ENCODE measurements at regions not wholly inside any gene's neighbourhood (a gene's known extent, or its start where the extent isn't known, plus 50 kb on each side); places are given as distances from the start of the nearest gene placed in this dataset.

GRCh38 chr9:108003526-108003925, 514.0 kb upstream of the KLF4 start:
- ChIA-PET CTCF (interaction anchor here (0.5 to 1.3 kb wide), 2 partner anchors 10 to 17 kb away, joined by 3 read pairs; no protein-coding TSS in a partner anchor), POLR2A (no interaction called here)
- Histone ChIP-seq H3K9me3 (ENCODE audit: control insufficient read depth, insufficient read depth, low read depth, low read length) (no peaks in the 10 kb centered on the region), H3K36me3 (ENCODE audit: control insufficient read depth in 2 of 2, insufficient read depth in 1 of 2, low read length in 2 of 2) (no peaks in the 10 kb centered on the region), H3K27ac (ENCODE audit: extremely low read depth, low read depth, low read length) (no peak overlapping the region), H3K4me1 (ENCODE audit: control insufficient read depth, insufficient read depth, low read length) (0 out of 2 replicates have a peak, but pooled peaks cover 4% of the 10 kb centered on the region), H3K4me3 (ENCODE audit: low read depth, low read length) (no peak overlapping the region)
- TF ChIP-seq ZIC2 (tag by site-specific recombination; IDR thresholded peaks at IDR 0.05) (no peak), ZNF510 (tag by site-specific recombination; IDR thresholded peaks at IDR 0.05; ENCODE audit: insufficient replicate concordance) (no peak), ZNF777 (tag by site-specific recombination; IDR thresholded peaks at IDR 0.05; ENCODE audit: borderline replicate concordance) (no peak), RBAK (tag by site-specific recombination; IDR thresholded peaks at IDR 0.05) (no peak), ZNF792 (tag by site-specific recombination; IDR thresholded peaks at IDR 0.05) (no peak), KLF1 (tag by site-specific recombination; IDR thresholded peaks at IDR 0.05) (no peak), ZNF621 (tag by site-specific recombination; IDR thresholded peaks at IDR 0.05) (no peak), ZNF629 (tag by site-specific recombination; IDR thresholded peaks at IDR 0.05) (no peak), ZNF558 (tag by site-specific recombination; IDR thresholded peaks at IDR 0.05) (no peak), ZNF514 (tag by site-specific recombination; IDR thresholded peaks at IDR 0.05) (no peak), ZFP37 (tag by site-specific recombination; IDR thresholded peaks at IDR 0.05) (no peak), ZNF37A (tag by site-specific recombination; IDR thresholded peaks at IDR 0.05) (no peak), ZNF214 (tag by site-specific recombination; IDR thresholded peaks at IDR 0.05; ENCODE audit: borderline replicate concordance) (no peak), IKZF3 (tag by site-specific recombination; IDR thresholded peaks at IDR 0.05) (no peak), BCL11B (tag by site-specific recombination; IDR thresholded peaks at IDR 0.05; ENCODE audit: low read depth) (no peak), ZNF140 (tag by site-specific recombination; IDR thresholded peaks at IDR 0.05) (no peak)
- TF ChIP-seq, protein P1, sequence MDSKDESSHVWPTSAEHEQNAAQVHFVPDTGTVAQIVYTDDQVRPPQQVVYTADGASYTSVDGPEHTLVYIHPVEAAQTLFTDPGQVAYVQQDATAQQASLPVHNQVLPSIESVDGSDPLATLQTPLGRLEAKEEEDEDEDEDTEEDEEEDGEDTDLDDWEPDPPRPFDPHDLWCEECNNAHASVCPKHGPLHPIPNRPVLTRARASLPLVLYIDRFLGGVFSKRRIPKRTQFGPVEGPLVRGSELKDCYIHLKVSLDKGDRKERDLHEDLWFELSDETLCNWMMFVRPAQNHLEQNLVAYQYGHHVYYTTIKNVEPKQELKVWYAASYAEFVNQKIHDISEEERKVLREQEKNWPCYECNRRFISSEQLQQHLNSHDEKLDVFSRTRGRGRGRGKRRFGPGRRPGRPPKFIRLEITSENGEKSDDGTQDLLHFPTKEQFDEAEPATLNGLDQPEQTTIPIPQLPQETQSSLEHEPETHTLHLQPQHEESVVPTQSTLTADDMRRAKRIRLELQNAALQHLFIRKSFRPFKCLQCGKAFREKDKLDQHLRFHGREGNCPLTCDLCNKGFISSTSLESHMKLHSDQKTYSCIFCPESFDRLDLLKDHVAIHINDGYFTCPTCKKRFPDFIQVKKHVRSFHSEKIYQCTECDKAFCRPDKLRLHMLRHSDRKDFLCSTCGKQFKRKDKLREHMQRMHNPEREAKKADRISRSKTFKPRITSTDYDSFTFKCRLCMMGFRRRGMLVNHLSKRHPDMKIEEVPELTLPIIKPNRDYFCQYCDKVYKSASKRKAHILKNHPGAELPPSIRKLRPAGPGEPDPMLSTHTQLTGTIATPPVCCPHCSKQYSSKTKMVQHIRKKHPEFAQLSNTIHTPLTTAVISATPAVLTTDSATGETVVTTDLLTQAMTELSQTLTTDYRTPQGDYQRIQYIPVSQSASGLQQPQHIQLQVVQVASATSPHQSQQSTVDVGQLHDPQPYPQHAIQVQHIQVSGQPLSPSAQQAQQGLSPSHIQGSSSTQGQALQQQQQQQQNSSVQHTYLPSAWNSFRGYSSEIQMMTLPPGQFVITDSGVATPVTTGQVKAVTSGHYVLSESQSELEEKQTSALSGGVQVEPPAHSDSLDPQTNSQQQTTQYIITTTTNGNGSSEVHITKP (tag by site-specific recombination; IDR thresholded peaks at IDR 0.05), result no peak
- TF ChIP-seq, protein P2, sequence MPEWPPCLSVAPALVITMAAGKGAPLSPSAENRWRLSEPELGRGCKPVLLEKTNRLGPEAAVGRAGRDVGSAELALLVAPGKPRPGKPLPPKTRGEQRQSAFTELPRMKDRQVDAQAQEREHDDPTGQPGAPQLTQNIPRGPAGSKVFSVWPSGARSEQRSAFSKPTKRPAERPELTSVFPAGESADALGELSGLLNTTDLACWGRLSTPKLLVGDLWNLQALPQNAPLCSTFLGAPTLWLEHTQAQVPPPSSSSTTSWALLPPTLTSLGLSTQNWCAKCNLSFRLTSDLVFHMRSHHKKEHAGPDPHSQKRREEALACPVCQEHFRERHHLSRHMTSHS (tag by site-specific recombination; IDR thresholded peaks at IDR 0.05), result no peak

- no peak for TF ChIP-seq GLI4 (tag by site-specific recombination; IDR thresholded peaks at IDR 0.05)
- CTCF ChIA-PET, result interaction anchor here (0.6 to 0.8 kb wide), 2 partner anchors 11 to 272 kb away, joined by 3 to 5 read pairs; no protein-coding TSS in a partner anchor
- Histone ChIP-seq H3K27ac (ENCODE audit: extremely low read depth, low read depth, low read length) (no peak overlapping the region), H3K36me3 (ENCODE audit: control insufficient read depth in 2 of 2, insufficient read depth in 1 of 2, low read length in 2 of 2) (no peaks in the 10 kb centered on the region), H3K9me3 (ENCODE audit: control insufficient read depth, insufficient read depth, low read depth, low read length) (no peaks in the 10 kb centered on the region), H3K4me1 (ENCODE audit: control insufficient read depth, insufficient read depth, low read length) (0 out of 2 replicates have a peak, but pooled peaks cover 4% of the 10 kb centered on the region), H3K4me3 (ENCODE audit: low read depth, low read length) (no peak overlapping the region)
- POLR2A ChIA-PET, result no interaction called here
These were observed 512.9 kb upstream of the KLF4 start for GRCh38 chr9:108002371-108002956.
